ENCODE measurements at regions not wholly inside any gene's neighbourhood (a gene's known extent, or its start where the extent isn't known, plus 50 kb on each side); places are given as distances from the start of the nearest gene placed in this dataset.

- no peak for TF ChIP-seq CTCF (IDR thresholded peaks at IDR 0.05 in 4 of 5, conservative IDR thresholded peaks at IDR 0.05 in 1 of 5)
- no peak for TF ChIP-seq POLR2A (IDR thresholded peaks at IDR 0.05)
These were observed 447.9 kb upstream of the TMEM132C start for GRCh38 chr12:127819056-127819455.

Data from gastrocnemius medialis (tissue), 4 donors.